Activated CD4-positive, alpha-beta T cell treated with anti-CD3 and anti-CD28 coated beads for 48 hours (primary cell): ENCODE measurements at regions not wholly inside any gene's neighbourhood (a gene's known extent, or its start where the extent isn't known, plus 50 kb on each side); places are given as distances from the start of the nearest gene placed in this dataset.

Experiments
- DNase-seq: peaks from one replicate; pipeline ENCODE4 v3.0.0-alpha.2; 2020

DNA sequence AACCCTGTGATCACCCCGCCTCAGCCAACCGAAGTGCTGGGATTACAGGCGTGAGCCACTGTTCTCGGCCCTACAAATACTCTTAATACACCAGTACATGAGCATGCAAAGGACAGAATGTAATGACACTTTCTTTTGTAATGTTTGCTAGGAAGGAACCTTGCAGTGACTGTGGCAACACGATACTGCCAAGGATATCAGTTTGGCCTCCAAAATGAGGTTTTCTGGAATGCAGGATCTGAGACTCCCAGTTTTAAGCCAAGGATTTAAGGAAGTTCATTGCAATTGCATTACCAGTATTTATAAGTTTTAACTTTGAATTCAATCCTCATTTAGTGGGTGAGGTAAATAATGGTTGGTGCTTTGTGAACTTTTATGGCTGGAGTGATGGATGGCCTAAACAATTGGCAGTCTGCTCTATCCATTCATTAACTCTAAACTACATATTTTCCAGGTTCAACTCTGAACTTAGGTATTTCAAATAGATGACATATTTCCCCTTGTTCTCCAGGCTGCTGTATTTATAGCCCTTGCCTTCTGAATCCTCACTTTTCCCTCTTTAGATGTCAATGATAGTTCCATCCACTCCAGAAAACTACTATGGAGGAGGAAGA, 330.3 kb downstream of the C11orf87 start:
- DNase-seq = no peak

DNA sequence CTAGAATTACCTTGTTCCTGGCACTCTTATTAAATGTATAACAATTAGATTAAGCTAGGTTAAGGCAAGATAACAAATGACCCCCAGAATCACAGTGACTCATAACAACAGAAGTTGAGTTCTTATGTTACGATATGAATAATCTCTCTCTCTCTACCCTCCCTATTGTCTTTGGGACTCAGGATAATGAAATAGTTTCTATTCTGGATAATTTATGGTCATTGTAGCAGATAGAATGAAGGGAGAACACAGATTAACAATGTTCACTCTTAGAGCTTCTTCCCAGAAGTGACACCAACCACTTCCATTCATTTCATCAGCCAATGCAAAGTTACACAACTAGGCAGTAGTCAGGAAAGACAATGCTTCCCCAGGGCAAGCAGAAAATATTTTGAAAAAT, 334.5 kb downstream of the C11orf87 start:
- no peak for DNase-seq

DNA sequence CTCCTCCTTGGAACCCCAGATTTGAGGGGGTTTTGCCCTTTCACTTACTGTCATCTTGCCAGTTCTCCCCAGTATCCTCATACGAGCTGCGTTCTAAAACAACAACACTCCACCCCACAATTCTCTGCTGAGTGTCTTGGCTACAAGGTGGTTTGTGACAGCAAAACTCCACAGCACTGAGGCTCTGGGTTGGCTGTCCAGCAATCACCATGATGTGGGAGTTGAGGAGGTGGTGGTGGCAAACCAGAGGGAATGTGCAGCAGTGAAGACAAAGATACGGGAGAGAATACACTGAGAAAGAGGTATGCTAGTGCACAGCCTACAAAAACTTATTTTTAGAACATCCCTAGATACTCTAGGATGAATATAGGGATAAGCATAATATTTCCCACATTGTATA, 335.0 kb downstream of the C11orf87 start:
- DNase-seq = no peak

DNA sequence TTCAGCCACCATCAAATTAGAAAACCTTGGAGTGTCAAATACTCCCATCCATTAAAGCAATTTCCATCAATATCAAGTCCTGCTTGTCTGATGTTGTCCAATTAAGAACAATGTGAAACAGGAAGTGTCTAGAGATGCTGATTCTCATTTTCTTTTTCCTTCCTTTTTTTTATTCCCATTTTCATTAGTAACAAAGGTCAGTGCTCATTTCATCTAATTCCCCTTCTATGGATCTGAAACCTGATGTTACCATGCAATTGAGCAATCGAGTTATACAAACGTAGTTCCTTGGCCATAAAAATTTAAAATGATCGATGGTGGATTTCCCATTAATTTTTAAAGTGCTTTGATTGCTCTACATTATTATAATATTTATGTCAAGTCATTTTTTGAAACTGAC, 330.6 kb upstream of the ZC3H12C start:
- no peak for DNase-seq

DNA sequence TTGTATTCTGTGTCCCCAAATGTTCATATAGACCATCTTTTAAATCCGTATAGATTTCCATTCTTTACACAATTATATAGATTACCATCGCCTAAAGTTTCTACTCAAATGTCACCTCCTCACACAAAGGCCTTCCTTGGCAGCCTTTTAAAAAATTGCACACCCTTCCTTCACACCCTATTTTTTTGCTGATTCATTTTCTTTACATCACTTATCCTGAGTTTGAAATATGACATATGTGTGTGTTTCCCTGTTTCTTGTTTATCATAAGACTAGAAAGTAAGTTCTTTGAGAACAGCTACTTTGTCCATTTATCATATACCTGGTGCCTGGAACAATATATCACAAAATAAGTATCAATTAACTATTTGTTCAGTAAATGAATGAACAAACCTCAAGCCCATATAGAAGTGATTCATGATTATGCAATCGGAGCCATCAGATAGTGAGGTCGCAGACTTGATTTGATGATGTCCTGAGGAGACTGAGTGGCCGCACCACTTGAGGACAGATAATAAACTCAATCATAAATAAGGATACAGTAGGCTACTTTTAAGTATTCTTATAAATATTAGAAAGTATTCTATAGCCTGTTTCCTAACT, 327.4 kb upstream of the ZC3H12C start:
- no peak for DNase-seq

DNA sequence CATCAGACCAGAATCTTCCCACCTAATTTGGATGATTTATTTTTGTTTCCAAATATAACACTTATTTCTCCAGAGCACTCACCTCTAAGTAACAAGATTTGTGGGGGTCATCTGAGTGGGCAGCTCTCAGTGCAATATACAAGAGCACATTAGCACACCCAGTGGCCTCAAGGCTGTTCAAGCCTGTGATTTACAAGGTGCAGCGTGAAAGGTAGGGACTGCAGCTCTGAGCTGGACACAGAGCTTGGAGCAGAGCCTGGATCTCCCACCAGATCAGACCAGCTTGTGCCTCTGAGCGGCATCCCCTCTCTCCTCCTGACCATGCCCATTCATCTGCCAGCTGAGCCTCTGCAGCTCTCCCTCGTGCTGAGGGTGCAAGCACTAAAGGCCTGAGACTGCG, 323.3 kb upstream of the ZC3H12C start:
- DNase-seq = no peak

DNA sequence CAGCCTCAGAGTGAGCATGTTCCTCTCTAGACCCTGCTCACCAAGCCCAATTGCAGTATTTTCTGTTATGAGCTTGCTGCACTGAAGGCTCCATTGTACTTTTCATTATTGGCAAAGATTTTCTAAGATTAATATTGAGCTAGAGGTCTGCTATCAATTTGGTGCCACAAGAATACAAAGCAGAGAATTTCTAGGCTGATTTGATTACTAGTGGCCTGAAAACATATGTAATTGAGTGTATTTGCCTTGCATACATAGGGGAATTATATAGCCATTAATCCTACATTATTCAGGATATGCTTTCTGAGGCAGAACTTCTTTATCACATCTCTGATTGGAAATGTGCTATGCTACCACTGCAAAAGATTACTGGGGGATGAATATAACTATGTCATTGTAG, 322.9 kb upstream of the ZC3H12C start:
- no peak for DNase-seq

DNA sequence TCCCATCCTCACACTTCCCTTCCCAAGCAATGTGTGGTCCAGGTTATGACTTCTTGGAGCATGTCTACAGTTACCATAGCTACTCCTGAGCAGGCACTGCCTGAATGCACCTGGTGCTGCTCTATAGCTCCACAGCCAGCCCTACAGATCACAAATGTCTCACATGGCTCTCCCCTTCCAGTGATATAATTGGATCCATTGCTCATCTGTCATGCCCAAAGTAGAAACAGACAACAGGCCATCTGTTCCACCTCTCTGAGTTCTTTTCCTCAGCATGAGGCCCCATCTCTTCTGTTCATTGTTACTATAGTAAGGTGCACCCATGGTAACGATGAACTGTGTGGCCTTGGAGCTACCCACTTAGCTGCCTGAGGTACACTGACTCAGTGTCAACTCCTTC, 320.3 kb upstream of the ZC3H12C start:
- DNase-seq = no peak

DNA sequence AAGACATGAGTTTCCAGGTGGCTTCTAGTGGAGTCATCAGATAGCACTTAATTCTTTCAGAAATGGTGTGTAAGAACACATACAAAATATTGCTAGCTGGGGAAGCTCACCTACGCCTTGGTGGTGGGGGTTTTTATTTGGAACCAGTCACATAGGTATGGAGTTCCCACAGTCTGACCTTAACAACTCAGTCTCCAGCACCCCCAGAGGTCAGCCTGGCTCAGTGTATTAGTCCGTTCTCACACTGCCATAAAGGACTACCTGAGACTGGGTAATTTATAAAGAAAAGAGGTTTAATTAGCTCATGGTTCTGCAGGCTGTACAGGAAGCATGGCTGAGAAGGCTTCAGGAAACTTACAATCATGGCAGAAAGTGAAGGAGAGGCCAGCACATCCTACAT, 317.5 kb upstream of the ZC3H12C start:
- no peak for DNase-seq

DNA sequence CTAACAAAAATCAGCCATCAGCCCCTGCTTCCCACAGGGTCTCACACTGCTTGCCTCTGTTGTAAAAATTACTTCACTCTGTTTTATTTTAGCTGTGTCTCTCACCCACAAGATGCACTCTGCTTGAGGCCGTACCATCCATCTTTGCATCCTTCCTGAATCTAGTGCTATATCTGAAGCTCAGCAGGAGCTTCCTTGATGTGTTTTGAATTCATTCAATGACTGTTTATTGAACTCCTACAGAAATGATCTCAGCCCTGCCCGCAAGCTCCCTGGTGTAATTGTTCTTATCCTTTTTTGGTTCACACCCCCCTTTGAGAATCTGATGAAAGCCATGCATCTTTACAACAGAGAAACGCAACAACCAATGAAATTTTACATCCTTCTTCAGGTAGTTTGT, 310.2 kb upstream of the ZC3H12C start:
- DNase-seq = no peak

DNA sequence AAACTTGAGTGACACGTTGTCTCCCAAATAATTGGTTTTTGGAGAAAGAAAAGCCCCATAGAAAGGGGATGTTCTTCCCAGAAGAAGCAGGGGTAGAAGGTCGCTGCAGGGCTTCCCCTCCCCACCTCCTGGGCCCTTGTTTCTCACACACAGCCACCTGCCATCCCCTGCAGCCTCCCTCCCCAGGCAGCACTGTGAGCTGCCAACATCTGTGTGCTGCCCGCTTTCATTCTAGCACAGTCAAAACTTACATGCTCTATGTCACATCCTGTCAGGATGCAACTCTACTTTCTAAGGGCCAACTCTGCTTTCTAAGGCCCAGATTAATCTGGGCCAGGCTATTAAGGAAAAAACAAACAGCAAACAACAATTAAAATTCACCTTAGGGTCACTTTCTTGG, 309.4 kb upstream of the ZC3H12C start:
- DNase-seq = no peak

DNA sequence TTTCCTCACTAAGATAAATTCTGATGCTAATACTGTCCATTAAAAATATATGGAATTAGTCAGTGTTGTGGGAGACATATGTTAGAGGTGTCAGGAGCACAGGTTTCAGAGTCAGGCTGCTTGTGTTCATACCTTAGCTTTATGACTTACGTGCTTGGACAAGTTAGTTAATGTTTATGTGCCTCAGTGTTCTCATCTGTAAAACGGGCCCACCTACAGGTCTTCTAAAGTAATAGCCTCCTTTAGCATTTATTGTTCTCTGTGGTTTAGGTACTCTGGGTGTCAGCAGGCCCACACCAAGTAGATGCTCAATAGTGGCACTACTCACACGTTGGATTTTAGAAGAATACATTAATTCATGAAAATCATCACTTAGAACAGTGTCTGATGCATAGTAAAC, 308.7 kb upstream of the ZC3H12C start:
- no peak for DNase-seq

DNA sequence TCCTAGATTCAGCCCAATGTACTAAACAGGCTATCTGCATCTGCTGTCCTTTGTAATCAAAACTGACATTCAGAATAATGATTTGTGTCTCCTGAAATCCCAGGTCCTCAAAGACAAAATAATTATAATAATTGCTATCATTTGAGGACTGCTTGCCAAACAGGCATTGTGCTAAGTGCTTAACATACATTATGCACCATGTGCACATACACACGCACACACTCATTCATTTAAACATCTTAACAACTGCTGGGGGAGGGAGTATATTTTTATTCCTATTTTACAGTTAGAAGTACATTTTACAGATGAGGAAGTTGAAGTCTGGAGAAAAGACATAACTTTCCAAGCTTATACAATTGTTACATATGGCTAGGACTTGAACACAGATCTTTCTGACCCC, 308.0 kb upstream of the ZC3H12C start:
- no peak for DNase-seq

DNA sequence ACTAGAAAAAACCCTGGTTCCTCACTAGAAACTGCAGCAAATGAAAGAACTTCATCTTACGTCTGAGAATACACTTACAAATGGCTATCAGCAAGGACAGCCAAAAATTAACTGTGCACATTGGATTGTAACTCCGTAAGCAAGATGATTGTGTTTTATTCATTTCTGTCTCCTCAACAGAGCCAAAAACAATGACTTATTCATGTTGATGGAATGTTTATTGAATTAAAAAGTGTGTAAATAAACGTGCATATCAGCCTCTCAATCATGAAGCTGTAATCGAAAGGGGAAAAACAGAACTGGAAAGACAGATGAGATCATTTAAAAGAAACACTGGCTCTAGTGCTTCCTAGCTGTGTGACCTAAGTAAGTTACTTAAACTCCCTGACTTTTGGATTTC, 307.5 kb upstream of the ZC3H12C start:
- DNase-seq = no peak

DNA sequence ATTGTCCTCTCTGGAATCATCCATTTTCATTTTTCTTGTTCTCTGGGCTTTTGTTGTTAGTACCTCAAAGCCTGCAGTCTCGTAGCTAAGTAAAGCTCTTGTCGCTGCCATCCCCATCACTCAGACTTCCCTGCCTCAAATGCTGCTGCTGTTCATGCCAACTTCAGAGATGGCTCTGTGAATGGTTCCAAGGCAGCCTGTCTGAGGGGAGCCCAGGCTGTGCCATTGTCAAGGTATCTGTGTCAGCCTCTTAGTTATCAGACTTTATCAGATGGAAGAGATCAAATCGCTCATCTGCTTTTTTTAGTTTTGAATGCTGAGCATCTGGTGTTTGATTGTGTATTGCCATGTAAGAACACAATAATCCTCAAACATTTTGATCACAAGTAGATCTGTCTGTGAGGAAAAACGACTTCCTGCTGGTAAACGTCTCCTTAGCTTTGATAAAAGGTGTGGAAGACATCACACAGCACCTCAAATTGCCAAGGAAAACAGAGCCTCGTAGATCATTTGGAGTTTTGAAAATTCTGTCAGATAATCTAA, 304.2 kb upstream of the ZC3H12C start:
- no peak for DNase-seq

DNA sequence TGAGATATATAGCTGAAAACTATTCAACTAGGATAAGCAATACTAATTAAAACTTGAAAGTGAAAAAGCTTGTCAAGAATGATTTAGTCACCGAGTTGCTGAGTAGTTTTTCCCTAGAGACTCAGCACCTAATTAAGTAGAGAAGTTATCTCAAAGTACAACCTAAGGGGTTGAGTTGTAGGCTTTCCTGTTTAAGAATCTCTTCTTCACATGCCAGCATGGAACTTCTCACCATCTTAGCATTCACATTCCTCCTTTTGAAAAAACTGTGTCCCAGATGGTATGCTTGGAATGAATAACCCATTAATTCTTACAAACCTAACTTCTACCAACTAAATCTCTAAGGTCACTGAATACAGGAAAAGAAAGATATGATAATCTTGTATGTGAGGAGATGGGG, 303.3 kb upstream of the ZC3H12C start:
- no peak for DNase-seq

DNA sequence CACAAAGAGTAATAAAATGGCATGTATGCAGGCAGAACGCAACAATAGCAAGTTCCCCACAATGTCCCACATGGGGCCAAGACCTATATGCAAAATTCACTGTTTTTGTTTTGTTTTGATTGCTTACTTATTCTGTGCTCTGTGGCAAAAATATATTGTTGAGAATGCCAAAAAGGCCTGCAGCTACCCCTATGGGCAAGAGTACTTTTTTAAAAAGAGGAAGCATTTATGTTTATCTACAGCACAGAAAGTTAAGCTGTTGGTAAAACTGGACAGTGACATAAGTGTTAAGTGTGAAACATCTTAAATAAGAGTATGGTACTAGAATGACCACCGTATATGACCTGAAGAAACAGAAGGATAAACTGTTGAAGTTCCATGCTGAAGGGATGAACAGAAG, 301.9 kb upstream of the ZC3H12C start:
- DNase-seq = no peak

DNA sequence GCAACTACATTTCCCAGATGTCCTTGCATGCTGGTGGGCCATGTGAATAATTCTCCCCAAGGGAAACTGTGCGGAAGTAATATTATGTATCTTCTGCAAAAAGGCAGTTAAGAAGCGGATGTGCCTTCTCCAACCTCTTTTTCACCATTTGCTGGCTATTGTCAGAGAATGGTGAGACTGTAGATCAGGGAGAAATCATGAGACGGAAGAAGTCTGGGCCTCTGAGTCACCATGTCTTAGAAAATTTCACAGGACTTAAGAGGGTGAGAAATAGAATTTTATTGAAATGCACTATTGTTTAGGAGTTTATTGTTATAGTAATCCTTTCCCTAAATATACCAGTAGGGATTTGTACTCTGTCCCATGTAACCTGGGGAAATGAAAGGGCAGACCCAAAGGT, 298.7 kb upstream of the ZC3H12C start:
- no peak for DNase-seq

DNA sequence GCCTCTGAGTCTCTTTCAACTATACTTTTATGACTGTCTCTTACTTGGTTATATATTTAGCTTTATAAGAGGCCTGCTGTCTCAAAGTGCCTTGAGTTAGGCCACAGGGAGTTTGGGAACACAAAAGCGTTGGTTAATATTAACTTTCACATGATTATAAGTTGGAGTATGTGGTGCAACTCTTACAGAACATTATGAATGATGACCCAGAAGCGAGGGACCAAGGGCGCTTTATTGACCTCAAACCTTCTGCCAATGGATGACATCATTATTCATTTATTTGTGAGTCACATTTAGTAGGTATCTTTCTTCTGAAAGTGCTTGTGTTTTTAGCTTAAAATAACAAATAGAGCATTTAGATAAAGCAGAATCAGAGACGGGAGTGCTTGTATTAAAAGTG, 298.0 kb upstream of the ZC3H12C start:
- DNase-seq = no peak

DNA sequence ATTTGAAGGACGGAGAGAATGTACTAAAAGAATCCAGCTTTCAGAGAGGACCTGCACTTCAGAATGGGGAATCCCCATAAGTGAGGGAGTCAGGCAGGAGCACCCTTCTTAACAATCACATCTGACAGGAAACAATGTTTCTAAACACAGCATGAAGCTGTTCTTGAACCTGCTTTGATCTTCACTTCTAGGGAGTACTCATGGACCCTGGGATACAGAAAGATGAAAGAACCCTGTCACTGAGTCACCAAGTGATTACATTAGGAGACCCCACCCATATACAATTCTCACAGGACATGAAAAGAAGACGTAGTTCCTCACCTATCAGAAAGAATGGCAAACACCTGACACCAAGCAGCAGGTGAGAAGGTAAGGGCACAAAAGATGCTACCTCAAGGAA, 296.9 kb upstream of the ZC3H12C start:
- no peak for DNase-seq

DNA sequence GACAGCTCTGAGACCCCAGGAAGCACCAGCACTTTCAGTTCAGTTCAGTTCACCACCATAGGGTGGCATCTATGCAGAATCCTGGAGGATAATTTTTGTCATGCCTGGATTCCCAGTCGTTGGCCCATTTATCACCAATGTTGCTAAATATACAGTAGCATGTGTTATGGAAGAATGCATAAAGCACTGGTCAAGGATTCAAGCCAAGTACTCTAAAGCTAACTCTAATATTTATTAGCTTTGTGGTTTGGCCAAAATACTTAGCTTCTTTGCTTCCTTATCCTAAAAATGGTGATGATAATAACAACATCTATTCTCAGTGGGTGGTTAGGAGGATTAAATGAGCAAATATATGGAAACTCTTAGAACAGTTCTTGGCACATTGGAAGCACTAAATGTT, 294.7 kb upstream of the ZC3H12C start:
- no peak for DNase-seq

DNA sequence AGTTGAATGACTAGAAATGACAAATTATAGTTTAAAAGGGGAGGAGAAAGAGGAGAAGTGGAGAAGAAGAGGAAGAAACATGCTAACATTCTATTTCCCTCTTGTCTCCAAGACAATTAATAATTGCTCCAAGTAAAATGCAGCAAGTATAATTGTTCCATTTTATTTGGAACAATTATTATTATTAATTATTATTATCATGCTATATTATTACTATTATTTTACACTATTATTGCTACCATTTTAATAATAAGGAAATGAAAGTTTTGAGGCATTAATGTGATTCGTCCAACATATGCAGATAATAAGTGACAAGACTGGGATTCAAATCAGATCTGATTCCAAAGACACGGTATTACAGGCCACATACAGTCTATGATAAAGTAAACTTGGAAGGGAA, 293.6 kb upstream of the ZC3H12C start:
- no peak for DNase-seq

DNA sequence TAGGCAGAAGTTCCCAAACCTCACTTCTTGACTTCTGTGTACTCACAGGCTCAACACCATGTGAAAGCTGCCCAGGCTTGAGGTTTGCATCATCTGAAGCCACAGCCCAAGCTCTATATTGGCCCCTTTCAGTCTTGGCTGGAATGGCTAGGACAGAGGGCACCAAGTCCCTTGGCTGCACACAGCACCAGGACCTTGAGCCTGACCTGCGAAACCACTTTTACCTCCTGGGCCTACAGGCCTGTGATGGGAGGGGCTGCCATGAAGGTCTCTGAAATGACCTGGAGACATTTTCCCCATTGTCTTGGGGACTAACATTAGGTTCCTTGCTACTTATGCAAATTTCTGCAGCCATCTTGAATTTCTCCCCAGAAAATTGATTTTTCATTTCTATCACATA, 288.3 kb upstream of the ZC3H12C start:
- no peak for DNase-seq

DNA sequence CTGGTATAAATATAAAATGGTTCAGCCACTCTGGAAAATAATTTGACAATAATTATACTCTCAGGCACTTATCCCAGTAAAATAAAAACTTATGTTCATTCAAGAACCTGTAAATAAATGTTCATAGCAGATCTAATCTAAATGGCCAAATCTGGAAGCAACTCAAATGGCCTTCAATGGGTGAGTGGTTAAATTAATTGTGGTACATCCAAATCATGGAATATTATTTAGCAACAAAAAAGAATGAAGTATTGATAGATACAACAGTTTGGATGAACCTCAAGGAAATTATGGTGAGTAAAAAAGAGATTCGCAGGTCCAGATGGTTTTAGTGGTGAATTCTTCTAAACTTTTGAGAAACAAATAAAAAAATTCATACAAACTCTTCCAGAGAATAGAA, 287.0 kb upstream of the ZC3H12C start:
- no peak for DNase-seq

DNA sequence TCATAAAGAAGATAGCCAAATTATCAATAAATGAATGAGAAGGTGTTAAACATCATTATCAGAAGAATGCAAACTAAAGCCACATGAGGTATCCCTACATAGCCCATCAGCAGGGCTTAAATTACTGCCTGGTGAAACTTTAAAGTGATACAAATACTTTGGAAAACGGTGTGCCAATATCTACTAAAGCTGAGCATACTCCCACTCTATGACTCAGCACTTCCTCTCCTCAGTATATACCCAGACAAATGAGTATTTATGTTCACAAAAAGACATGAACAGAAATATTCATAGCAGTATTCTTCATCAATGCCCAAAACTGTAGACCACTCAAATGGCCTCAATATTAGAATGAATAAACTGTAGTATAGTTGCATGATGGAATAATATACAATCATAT, 284.6 kb upstream of the ZC3H12C start:
- no peak for DNase-seq
